Progenitor cell of endocrine pancreas (in vitro differentiated cells): ENCODE measurements at regions not wholly inside any gene's neighbourhood (a gene's known extent, or its start where the extent isn't known, plus 50 kb on each side); places are given as distances from the start of the nearest gene placed in this dataset.

ENCODE experiments used
- DNase-seq: peaks from one replicate; pipeline ENCODE4 v3.0.0; 2021; ENCODE audit warnings: low spot score; ENCODE audit not compliant: unreplicated experiment
- H3K27ac Mint-ChIP-seq: 2 replicates; pipeline ENCODE4 v1.8.0; 2021; ENCODE audit warnings: mild to moderate bottlenecking, moderate library complexity, mixed read lengths
- H3K27me3 Mint-ChIP-seq: 2 replicates; pipeline ENCODE4 v1.8.0; 2021; ENCODE audit warnings: mixed read lengths
- H3K36me3 Mint-ChIP-seq: 2 replicates; pipeline ENCODE4 v1.8.0; 2022; ENCODE audit warnings: mixed read lengths; ENCODE audit not compliant: insufficient read depth
- H3K4me1 Mint-ChIP-seq: 2 replicates; pipeline ENCODE4 v1.8.0; 2021; ENCODE audit warnings: low read depth, mixed read lengths
- H3K4me3 Mint-ChIP-seq: 2 replicates; pipeline ENCODE4 v1.8.0; 2021; ENCODE audit warnings: low read depth, mild to moderate bottlenecking, moderate library complexity, mixed read lengths
- H3K9me3 Mint-ChIP-seq: 2 replicates; pipeline ENCODE4 v1.8.0; 2021; ENCODE audit warnings: low read depth, mixed read lengths
- TF ChIP-seq, protein P1 (sequence below): fragments of 200-600 bp; sonication (generic); IDR thresholded peaks from one replicate; pipeline ENCODE4 v1.5.0; 2021; ENCODE audit warnings: antibody characterized with exemption, mild to moderate bottlenecking; ENCODE audit not compliant: unreplicated experiment

DNA sequence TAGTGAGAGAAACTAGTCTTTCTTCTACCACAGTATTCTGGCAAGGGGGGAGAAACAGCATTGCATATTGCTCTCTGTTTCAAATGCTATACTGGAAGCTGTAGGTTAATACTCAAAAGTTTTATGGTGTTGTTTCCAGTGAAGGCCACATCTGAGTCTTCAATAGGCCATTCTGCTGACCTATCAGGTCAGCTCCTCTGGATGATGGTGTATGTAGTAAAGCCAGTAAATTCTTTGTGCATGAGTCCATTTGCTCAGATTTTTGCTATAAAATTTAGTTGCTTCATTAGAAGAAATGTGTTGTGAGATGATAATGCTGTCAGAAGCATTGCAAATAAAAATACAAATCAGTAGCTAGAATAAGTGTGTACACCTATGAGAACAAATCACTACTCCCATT is 64.9 kb upstream of the RBMS3 start:
- peaks cover 12% of the 10 kb centered on the region for H3K27me3 Mint-ChIP-seq
- peaks cover 2% of the 10 kb centered on the region for H3K4me1 Mint-ChIP-seq
- no peak overlapping the region for H3K27ac Mint-ChIP-seq
- H3K4me3 Mint-ChIP-seq: no peak overlapping the region
- H3K9me3 Mint-ChIP-seq: peaks cover 6% of the 10 kb centered on the region
- no peaks in the 10 kb centered on the region for H3K36me3 Mint-ChIP-seq
- no peak for DNase-seq
- TF ChIP-seq, protein P1, sequence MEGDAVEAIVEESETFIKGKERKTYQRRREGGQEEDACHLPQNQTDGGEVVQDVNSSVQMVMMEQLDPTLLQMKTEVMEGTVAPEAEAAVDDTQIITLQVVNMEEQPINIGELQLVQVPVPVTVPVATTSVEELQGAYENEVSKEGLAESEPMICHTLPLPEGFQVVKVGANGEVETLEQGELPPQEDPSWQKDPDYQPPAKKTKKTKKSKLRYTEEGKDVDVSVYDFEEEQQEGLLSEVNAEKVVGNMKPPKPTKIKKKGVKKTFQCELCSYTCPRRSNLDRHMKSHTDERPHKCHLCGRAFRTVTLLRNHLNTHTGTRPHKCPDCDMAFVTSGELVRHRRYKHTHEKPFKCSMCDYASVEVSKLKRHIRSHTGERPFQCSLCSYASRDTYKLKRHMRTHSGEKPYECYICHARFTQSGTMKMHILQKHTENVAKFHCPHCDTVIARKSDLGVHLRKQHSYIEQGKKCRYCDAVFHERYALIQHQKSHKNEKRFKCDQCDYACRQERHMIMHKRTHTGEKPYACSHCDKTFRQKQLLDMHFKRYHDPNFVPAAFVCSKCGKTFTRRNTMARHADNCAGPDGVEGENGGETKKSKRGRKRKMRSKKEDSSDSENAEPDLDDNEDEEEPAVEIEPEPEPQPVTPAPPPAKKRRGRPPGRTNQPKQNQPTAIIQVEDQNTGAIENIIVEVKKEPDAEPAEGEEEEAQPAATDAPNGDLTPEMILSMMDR: no peak

DNA sequence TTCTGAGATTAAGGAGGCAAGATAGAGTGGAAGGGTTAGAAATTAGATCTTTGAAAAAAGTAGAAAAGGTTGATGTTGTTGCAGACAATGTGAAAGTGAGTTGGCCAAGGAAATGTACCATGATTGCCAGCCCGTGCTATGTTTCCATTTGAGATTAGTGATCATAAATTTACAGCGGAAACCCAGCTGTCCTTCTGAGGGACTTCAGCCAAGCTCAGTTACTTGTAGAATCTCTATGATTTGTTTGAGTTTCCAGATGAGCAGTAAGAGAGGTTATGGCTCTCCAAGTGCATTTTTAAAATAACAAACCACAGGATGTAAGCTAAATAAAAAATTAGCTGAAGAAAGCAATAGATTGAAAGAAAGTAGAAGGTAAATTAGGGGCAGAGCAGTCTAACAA is 54.2 kb upstream of the RBMS3 start:
- H3K9me3 Mint-ChIP-seq: no peaks in the 10 kb centered on the region
- no peaks in the 10 kb centered on the region for H3K36me3 Mint-ChIP-seq
- H3K4me1 Mint-ChIP-seq: no peaks in the 10 kb centered on the region
- TF ChIP-seq, protein P1: no peak
- H3K27me3 Mint-ChIP-seq: peaks cover 4% of the 10 kb centered on the region
- H3K27ac Mint-ChIP-seq: no peak overlapping the region
- no peak overlapping the region for H3K4me3 Mint-ChIP-seq
- no peak for DNase-seq

DNA sequence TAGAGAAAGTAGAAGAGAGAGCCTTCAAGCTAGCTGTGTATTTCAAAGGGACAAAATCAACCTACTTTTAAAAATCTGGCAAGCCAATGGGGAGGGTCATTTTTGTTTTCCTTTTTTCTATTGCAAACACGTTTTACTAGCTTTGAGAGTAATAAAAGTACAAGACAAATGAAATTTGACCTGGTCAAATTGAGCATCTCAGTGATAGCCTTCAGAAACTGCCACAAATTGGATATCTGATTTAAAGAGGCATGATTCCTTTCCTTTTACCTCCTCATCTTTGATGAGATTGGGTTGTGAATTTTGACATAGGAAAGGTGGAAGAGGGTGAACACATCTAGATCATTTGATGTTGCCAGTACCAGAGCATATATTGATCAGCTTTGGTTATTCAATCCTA is 53.6 kb upstream of the RBMS3 start:
- H3K4me1 Mint-ChIP-seq: no peaks in the 10 kb centered on the region
- no peaks in the 10 kb centered on the region for H3K9me3 Mint-ChIP-seq
- TF ChIP-seq, protein P1: no peak
- H3K36me3 Mint-ChIP-seq: no peaks in the 10 kb centered on the region
- no peak for DNase-seq
- H3K27ac Mint-ChIP-seq: no peak overlapping the region
- H3K4me3 Mint-ChIP-seq: no peak overlapping the region
- peaks cover 4% of the 10 kb centered on the region for H3K27me3 Mint-ChIP-seq
